ENCODE measurements at regions not wholly inside any gene's neighbourhood (a gene's known extent, or its start where the extent isn't known, plus 50 kb on each side); places are given as distances from the start of the nearest gene placed in this dataset.

DNA sequence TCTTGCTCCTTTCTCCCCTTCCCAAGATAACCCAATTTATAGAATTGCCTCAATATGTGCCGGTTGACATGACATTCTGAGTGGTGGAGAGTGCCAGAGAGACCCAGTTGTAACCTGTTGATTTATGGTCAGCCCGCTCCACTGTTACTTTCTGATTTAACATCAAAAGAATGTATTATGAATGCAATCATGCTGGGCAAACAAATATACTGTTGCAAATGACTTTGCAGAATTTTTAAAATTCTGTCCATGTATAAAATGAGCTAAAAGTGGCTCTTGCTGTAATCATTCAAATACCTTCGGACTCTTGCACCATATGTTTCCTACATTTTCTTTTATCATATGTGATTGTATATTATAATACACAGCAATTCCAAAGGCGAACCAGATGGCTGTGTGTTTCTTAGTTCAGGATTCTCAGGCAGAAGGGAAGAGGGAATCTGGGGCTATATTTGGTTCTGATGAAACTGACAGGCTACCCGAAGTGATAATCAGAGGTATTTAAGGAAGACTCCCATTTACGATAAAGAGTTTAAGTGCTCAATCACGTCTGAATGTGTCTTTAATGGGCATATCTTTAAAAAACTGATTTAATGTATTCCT, 131.7 kb downstream of the CLCN4 start:
- H3K36me3 ChIP-seq (ENCODE audit: insufficient read depth, low read length): no peaks in the 10 kb centered on the region
- H3K27me3 ChIP-seq (ENCODE audit: low read length): no peaks in the 10 kb centered on the region
- no peaks in the 10 kb centered on the region for H3K9me2 ChIP-seq (replicated peaks; ENCODE audit: insufficient read depth, low read length)
- H3K27ac ChIP-seq (ENCODE audit: low read length): no peak overlapping the region
- no peak for DNase-seq
- no peak overlapping the region for H3K4me3 ChIP-seq (ENCODE audit: low read length)
- no peak overlapping the region for H2AFZ ChIP-seq (ENCODE audit: low read length)
- H3K4me2 ChIP-seq (ENCODE audit: low read depth, low read length, poor library complexity, severe bottlenecking): no peak overlapping the region
- H4K20me1 ChIP-seq (ENCODE audit: insufficient read depth, low read depth, low read length): no peaks in the 10 kb centered on the region
- no peaks in the 10 kb centered on the region for H3K9me3 ChIP-seq (ENCODE audit: low read length)
- H3K4me1 ChIP-seq (ENCODE audit: low read length): no peaks in the 10 kb centered on the region
- H3K79me2 ChIP-seq (ENCODE audit: low read length): no peaks in the 10 kb centered on the region
- H3K9ac ChIP-seq (ENCODE audit: low read length): no peak overlapping the region

DNA sequence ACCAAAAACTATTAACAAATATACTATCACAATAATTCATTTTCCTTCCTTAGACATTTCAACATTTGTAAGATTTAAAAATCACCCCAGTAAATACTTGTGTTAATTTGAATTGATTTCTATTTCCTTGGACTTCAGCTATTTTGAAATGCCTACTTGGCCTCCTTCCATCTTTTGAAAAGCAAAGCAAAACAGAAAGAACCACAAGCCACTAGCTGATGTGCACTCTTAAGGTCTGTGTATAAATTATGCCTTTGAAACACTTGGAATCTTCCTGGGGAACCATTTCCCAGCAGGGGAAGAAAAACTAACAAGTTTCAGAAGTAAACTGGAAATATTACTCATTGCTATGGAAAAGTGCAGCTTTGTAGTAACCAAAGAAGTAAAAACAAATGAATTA, 139.8 kb downstream of the CLCN4 start:
- H3K36me3 ChIP-seq (ENCODE audit: insufficient read depth, low read length): no peaks in the 10 kb centered on the region
- no peaks in the 10 kb centered on the region for H3K4me1 ChIP-seq (ENCODE audit: low read length)
- H3K9me3 ChIP-seq (ENCODE audit: low read length): no peaks in the 10 kb centered on the region; the same call in 1 of the 2 replicates
- H3K27ac ChIP-seq (ENCODE audit: low read length): no peak overlapping the region
- H2AFZ ChIP-seq (ENCODE audit: low read length): no peak overlapping the region
- H3K9ac ChIP-seq (ENCODE audit: low read length): no peak overlapping the region
- no peaks in the 10 kb centered on the region for H3K27me3 ChIP-seq (ENCODE audit: low read length)
- H3K9me2 ChIP-seq (replicated peaks; ENCODE audit: insufficient read depth, low read length): no peaks in the 10 kb centered on the region
- no peak overlapping the region for H3K4me3 ChIP-seq (ENCODE audit: low read length)
- H3K4me2 ChIP-seq (ENCODE audit: low read depth, low read length, poor library complexity, severe bottlenecking): no peak overlapping the region
- no peaks in the 10 kb centered on the region for H4K20me1 ChIP-seq (ENCODE audit: insufficient read depth, low read depth, low read length)
- no peak for DNase-seq
- H3K79me2 ChIP-seq (ENCODE audit: low read length): no peaks in the 10 kb centered on the region

- Histone ChIP-seq H3K79me2 (ENCODE audit: low read length) (no peaks in the 10 kb centered on the region), H3K4me2 (ENCODE audit: low read depth, low read length, poor library complexity, severe bottlenecking) (no peak overlapping the region), H3K9me3 (ENCODE audit: low read length) (no peaks in the 10 kb centered on the region), H4K20me1 (ENCODE audit: insufficient read depth, low read depth, low read length) (no peaks in the 10 kb centered on the region), H3K27me3 (ENCODE audit: low read length) (no peaks in the 10 kb centered on the region), H3K4me3 (ENCODE audit: low read length) (no peak overlapping the region), H3K4me1 (ENCODE audit: low read length) (no peaks in the 10 kb centered on the region), H3K36me3 (ENCODE audit: insufficient read depth, low read length) (no peaks in the 10 kb centered on the region), H3K9ac (ENCODE audit: low read length) (no peak overlapping the region), H3K9me2 (replicated peaks; ENCODE audit: insufficient read depth, low read length) (no peaks in the 10 kb centered on the region), H2AFZ (ENCODE audit: low read length) (no peak overlapping the region), H3K27ac (ENCODE audit: low read length) (no peak overlapping the region)
- no peak for DNase-seq
These were observed 153.7 kb downstream of the CLCN4 start for GRCh38 chrX:10310511-10310910.

- H4K20me1 ChIP-seq (ENCODE audit: insufficient read depth, low read depth, low read length): no peaks in the 10 kb centered on the region
These were observed 157.8 kb downstream of the CLCN4 start for GRCh38 chrX:10314530-10315104.

DNA sequence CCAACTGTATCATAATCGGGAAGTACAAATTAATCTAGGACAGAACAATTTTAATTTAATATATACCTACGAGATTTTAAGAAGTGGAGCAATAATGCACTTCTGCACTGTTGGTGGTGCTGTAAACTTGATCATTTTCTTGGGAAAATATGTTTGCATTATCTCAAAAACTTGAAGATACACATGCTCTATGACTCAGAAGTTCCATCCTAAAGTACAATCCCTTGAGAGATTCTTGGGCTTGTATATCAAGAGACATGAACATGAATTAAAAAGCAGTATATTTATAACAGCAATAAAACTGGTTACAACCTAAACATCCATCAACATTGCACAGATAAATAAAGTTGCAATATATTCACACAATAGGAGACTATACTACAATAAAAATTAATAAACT, 168.8 kb downstream of the CLCN4 start:
- H2AFZ ChIP-seq (ENCODE audit: low read length): no peak overlapping the region
- DNase-seq: no peak
- no peaks in the 10 kb centered on the region for H3K36me3 ChIP-seq (ENCODE audit: insufficient read depth, low read length)
- H3K9ac ChIP-seq (ENCODE audit: low read length): no peak overlapping the region
- H3K9me3 ChIP-seq (ENCODE audit: low read length): no peaks in the 10 kb centered on the region
- no peak overlapping the region for H3K27ac ChIP-seq (ENCODE audit: low read length)
- H3K79me2 ChIP-seq (ENCODE audit: low read length): no peaks in the 10 kb centered on the region
- no peaks in the 10 kb centered on the region for H3K27me3 ChIP-seq (ENCODE audit: low read length)
- H3K9me2 ChIP-seq (replicated peaks; ENCODE audit: insufficient read depth, low read length): no peaks in the 10 kb centered on the region
- no peaks in the 10 kb centered on the region for H4K20me1 ChIP-seq (ENCODE audit: insufficient read depth, low read depth, low read length)
- no peak overlapping the region for H3K4me2 ChIP-seq (ENCODE audit: low read depth, low read length, poor library complexity, severe bottlenecking)
- no peaks in the 10 kb centered on the region for H3K4me1 ChIP-seq (ENCODE audit: low read length)
- H3K4me3 ChIP-seq (ENCODE audit: low read length): no peak overlapping the region

More at GRCh38 chrX:10314530-10315104, 157.8 kb downstream of the CLCN4 start:
- no peak overlapping the region for H3K4me2 ChIP-seq (ENCODE audit: low read depth, low read length, poor library complexity, severe bottlenecking)
- H3K36me3 ChIP-seq (ENCODE audit: insufficient read depth, low read length): no peaks in the 10 kb centered on the region
- no peak overlapping the region for H3K9ac ChIP-seq (ENCODE audit: low read length)
- no peaks in the 10 kb centered on the region for H3K9me3 ChIP-seq (ENCODE audit: low read length)
- no peak overlapping the region for H3K4me3 ChIP-seq (ENCODE audit: low read length)
- H3K27me3 ChIP-seq (ENCODE audit: low read length): no peaks in the 10 kb centered on the region
- no peaks in the 10 kb centered on the region for H3K4me1 ChIP-seq (ENCODE audit: low read length)
- H2AFZ ChIP-seq (ENCODE audit: low read length): no peak overlapping the region
- no peak overlapping the region for H3K27ac ChIP-seq (ENCODE audit: low read length)
- no peaks in the 10 kb centered on the region for H3K79me2 ChIP-seq (ENCODE audit: low read length)
- no peak for DNase-seq
- no peaks in the 10 kb centered on the region for H3K9me2 ChIP-seq (replicated peaks; ENCODE audit: insufficient read depth, low read length)

GRCh38 chrX:10326578-10326977, 169.8 kb downstream of the CLCN4 start:
- no peaks in the 10 kb centered on the region for H3K79me2 ChIP-seq (ENCODE audit: low read length)
- no peaks in the 10 kb centered on the region for H3K9me2 ChIP-seq (replicated peaks; ENCODE audit: insufficient read depth, low read length)
- peak; percentile 52 for DNase-seq
- no peaks in the 10 kb centered on the region for H3K27me3 ChIP-seq (ENCODE audit: low read length)
- no peak overlapping the region for H3K27ac ChIP-seq (ENCODE audit: low read length)
- H2AFZ ChIP-seq (ENCODE audit: low read length): no peak overlapping the region
- no peaks in the 10 kb centered on the region for H3K4me1 ChIP-seq (ENCODE audit: low read length)
- no peak overlapping the region for H3K4me3 ChIP-seq (ENCODE audit: low read length)
- no peaks in the 10 kb centered on the region for H3K9me3 ChIP-seq (ENCODE audit: low read length)
- no peak overlapping the region for H3K4me2 ChIP-seq (ENCODE audit: low read depth, low read length, poor library complexity, severe bottlenecking)
- no peaks in the 10 kb centered on the region for H4K20me1 ChIP-seq (ENCODE audit: insufficient read depth, low read depth, low read length)
- H3K9ac ChIP-seq (ENCODE audit: low read length): no peak overlapping the region
- no peaks in the 10 kb centered on the region for H3K36me3 ChIP-seq (ENCODE audit: insufficient read depth, low read length)

GRCh38 chrX:10327651-10328050, 170.9 kb downstream of the CLCN4 start:
- H3K79me2 ChIP-seq (ENCODE audit: low read length): no peaks in the 10 kb centered on the region
- H3K27ac ChIP-seq (ENCODE audit: low read length): no peak overlapping the region
- no peak overlapping the region for H2AFZ ChIP-seq (ENCODE audit: low read length)
- H3K9me3 ChIP-seq (ENCODE audit: low read length): no peaks in the 10 kb centered on the region
- no peaks in the 10 kb centered on the region for H3K4me1 ChIP-seq (ENCODE audit: low read length)
- H3K27me3 ChIP-seq (ENCODE audit: low read length): no peaks in the 10 kb centered on the region
- no peaks in the 10 kb centered on the region for H3K36me3 ChIP-seq (ENCODE audit: insufficient read depth, low read length)
- no peak overlapping the region for H3K4me2 ChIP-seq (ENCODE audit: low read depth, low read length, poor library complexity, severe bottlenecking)
- no peaks in the 10 kb centered on the region for H4K20me1 ChIP-seq (ENCODE audit: insufficient read depth, low read depth, low read length)
- no peak for DNase-seq
- no peak overlapping the region for H3K9ac ChIP-seq (ENCODE audit: low read length)
- no peaks in the 10 kb centered on the region for H3K9me2 ChIP-seq (replicated peaks; ENCODE audit: insufficient read depth, low read length)
- H3K4me3 ChIP-seq (ENCODE audit: low read length): no peak overlapping the region

DNA sequence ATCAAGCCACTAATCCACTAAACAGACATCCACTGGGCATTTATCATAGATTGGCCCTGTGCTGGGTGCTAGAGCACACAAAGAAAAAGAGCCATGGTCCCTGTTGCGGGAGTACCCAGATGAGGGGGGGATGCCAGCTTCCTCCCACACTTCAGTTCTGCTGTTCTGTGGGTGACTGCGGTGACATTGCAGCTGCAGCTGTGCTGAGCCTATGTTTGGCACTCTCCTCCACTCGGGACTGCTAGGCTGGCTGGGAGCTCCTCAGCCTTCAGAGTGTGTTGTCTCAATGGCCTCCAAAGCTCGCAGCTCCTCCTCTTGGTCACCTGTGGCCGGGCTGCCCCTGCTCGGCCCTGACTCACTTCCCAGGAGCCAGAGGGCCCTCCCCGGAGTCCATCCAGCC, 173.2 kb downstream of the CLCN4 start:
- H4K20me1 ChIP-seq (ENCODE audit: insufficient read depth, low read depth, low read length): no peaks in the 10 kb centered on the region
- H3K27me3 ChIP-seq (ENCODE audit: low read length): no peaks in the 10 kb centered on the region
- H2AFZ ChIP-seq (ENCODE audit: low read length): no peak overlapping the region
- H3K4me2 ChIP-seq (ENCODE audit: low read depth, low read length, poor library complexity, severe bottlenecking): no peak overlapping the region
- H3K4me1 ChIP-seq (ENCODE audit: low read length): no peaks in the 10 kb centered on the region
- no peaks in the 10 kb centered on the region for H3K36me3 ChIP-seq (ENCODE audit: insufficient read depth, low read length)
- H3K4me3 ChIP-seq (ENCODE audit: low read length): no peak overlapping the region
- H3K27ac ChIP-seq (ENCODE audit: low read length): no peak overlapping the region
- no peak overlapping the region for H3K9ac ChIP-seq (ENCODE audit: low read length)
- H3K9me3 ChIP-seq (ENCODE audit: low read length): no peaks in the 10 kb centered on the region
- no peak for DNase-seq
- H3K79me2 ChIP-seq (ENCODE audit: low read length): no peaks in the 10 kb centered on the region
- H3K9me2 ChIP-seq (replicated peaks; ENCODE audit: insufficient read depth, low read length): no peaks in the 10 kb centered on the region

Measured in Karpas-422 (cell line).